GM23338 (cell line): ENCODE measurements at regions not wholly inside any gene's neighbourhood (a gene's known extent, or its start where the extent isn't known, plus 50 kb on each side); places are given as distances from the start of the nearest gene placed in this dataset.

Experiments
- ATAC-seq: fragments of 200-7000 bp; cut with Tn5 transposase; 3 replicates; pipeline ENCODE4 v1.9.1; 2020
- DNase-seq: peaks from one replicate; pipeline ENCODE4 v3.0.0-alpha.2; 2015; ENCODE audit warnings: low spot score
- H2AFZ ChIP-seq: fragments of 200-600 bp; sonication (generic); 2 replicates; pipeline ENCODE4 v1.8.0; 2016; ENCODE audit warnings: antibody characterized with exemption, mild to moderate bottlenecking, moderate library complexity
- H3F3A ChIP-seq: fragments of 200-600 bp; sonication (generic); replicated peaks from 2 replicates; pipeline ENCODE4 v1.8.0; 2017; ENCODE audit warnings: antibody characterized with exemption, mixed run types, low read depth
- H3K27ac ChIP-seq: fragments of 200-600 bp; sonication (generic); 2 replicates; pipeline ENCODE4 v1.6.1; 2016; ENCODE audit warnings: low read depth
- H3K27me3 ChIP-seq: fragments of 200-600 bp; sonication (generic); 2 replicates; pipeline ENCODE4 v1.8.0; 2016; ENCODE audit warnings: mild to moderate bottlenecking, mixed run types, moderate library complexity; ENCODE audit not compliant: insufficient read depth
- H3K36me3 ChIP-seq: fragments of 200-600 bp; sonication (generic); 2 replicates; pipeline ENCODE4 v1.8.0; 2016; ENCODE audit warnings: mild to moderate bottlenecking; ENCODE audit not compliant: insufficient read depth
- H3K4me1 ChIP-seq: fragments of 200-600 bp; sonication (generic); 2 replicates; pipeline ENCODE4 v1.8.0; 2016; ENCODE audit warnings: mild to moderate bottlenecking, moderate library complexity; ENCODE audit not compliant: insufficient read depth
- H3K4me2 ChIP-seq: fragments of 200-600 bp; sonication (generic); 2 replicates; pipeline ENCODE4 v1.7.1; 2017; ENCODE audit warnings: mixed run types
- H3K4me3 ChIP-seq: fragments of 200-600 bp; sonication (generic); 2 replicates; pipeline ENCODE4 v1.6.1; 2016; ENCODE audit warnings: mixed run types
- H3K79me2 ChIP-seq: fragments of 200-600 bp; sonication (generic); replicated peaks from 2 replicates; pipeline ENCODE4 v1.8.0; 2017; ENCODE audit warnings: mild to moderate bottlenecking; ENCODE audit not compliant: insufficient read depth
- H3K9me2 ChIP-seq: fragments of 200-600 bp; sonication (generic); 2 replicates; pipeline ENCODE4 v1.8.0; 2017; ENCODE audit not compliant: insufficient read depth
- H4K20me1 ChIP-seq: fragments of 200-600 bp; sonication (generic); replicated peaks from 2 replicates; pipeline ENCODE4 v1.8.0; 2017; ENCODE audit warnings: mild to moderate bottlenecking; ENCODE audit not compliant: insufficient read depth
- H3K27ac Mint-ChIP-seq: 2 replicates; pipeline ENCODE4 v1.8.0; 2020; ENCODE audit warnings: inconsistent platforms, mild to moderate bottlenecking, moderate library complexity, mixed read lengths
- H3K27me3 Mint-ChIP-seq: 3 replicates; pipeline ENCODE4 v1.8.0; 2022; ENCODE audit warnings: low read depth, mild to moderate bottlenecking, moderate library complexity, mixed read lengths, inconsistent platforms; ENCODE audit not compliant: insufficient read depth, poor library complexity
- H3K36me3 Mint-ChIP-seq: 3 replicates; pipeline ENCODE4 v1.8.0; 2021; ENCODE audit warnings: low read depth, mild to moderate bottlenecking, inconsistent platforms, moderate library complexity, mixed read lengths
- H3K4me1 Mint-ChIP-seq: 3 replicates; pipeline ENCODE4 v1.8.0; 2020; ENCODE audit warnings: mild to moderate bottlenecking, inconsistent platforms, mixed read lengths
- H3K4me3 Mint-ChIP-seq: 3 replicates; pipeline ENCODE4 v1.8.0; 2021; ENCODE audit warnings: moderate library complexity, mild to moderate bottlenecking, inconsistent platforms, mixed read lengths
- H3K9me3 Mint-ChIP-seq: 3 replicates; pipeline ENCODE4 v1.8.0; 2020; ENCODE audit warnings: moderate library complexity, mild to moderate bottlenecking, inconsistent platforms, mixed read lengths
- ETS1 ChIP-seq: IDR thresholded peaks from 2 replicates; pipeline ENCODE4 v1.6.1; 2016; ENCODE audit warnings: antibody characterized with exemption
- EZH2 ChIP-seq: fragments of 200-600 bp; sonication (generic); IDR thresholded peaks from one replicate; pipeline ENCODE4 v1.8.0; 2017; ENCODE audit warnings: antibody characterized with exemption, mild to moderate bottlenecking, low read depth; ENCODE audit not compliant: unreplicated experiment
- NANOG ChIP-seq: IDR thresholded peaks from 2 replicates; pipeline ENCODE4 v1.6.1; 2016; ENCODE audit warnings: antibody characterized with exemption, borderline replicate concordance
- POLR2AphosphoS5 ChIP-seq: IDR thresholded peaks from 2 replicates; pipeline ENCODE4 v1.6.1; 2016; ENCODE audit warnings: antibody characterized with exemption, low read depth
- STAT1 ChIP-seq: IDR thresholded peaks from one replicate; pipeline ENCODE4 v1.6.1; 2016; ENCODE audit warnings: antibody characterized with exemption; ENCODE audit not compliant: unreplicated experiment
- ZNF114 ChIP-seq: fragments of 250-450 bp; sonication (Bioruptor Pico); IDR thresholded peaks from 2 replicates; pipeline ENCODE4 v1.5.0; 2020; ENCODE audit warnings: mild to moderate bottlenecking, moderate library complexity
- ZNF331 ChIP-seq: fragments of 250-450 bp; sonication (Bioruptor Pico); IDR thresholded peaks from 2 replicates; pipeline ENCODE4 v1.5.0; 2020; ENCODE audit warnings: low read depth, mild to moderate bottlenecking, moderate library complexity
- ZNF462 ChIP-seq: fragments of 250-450 bp; sonication (Bioruptor Pico); IDR thresholded peaks from 2 replicates; pipeline ENCODE4 v1.5.0; 2020; ENCODE audit warnings: mild to moderate bottlenecking, moderate library complexity

GRCh38 chr4:130329036-130329435 is 1233.1 kb downstream of the C4orf33 start (continued):
- TF ChIP-seq ZNF462 (CRISPR knock-in tag) (no peak), POLR2AphosphoS5 (no peak), ZNF114 (CRISPR knock-in tag) (no peak), NANOG (no peak), ETS1 (no peak), EZH2 (no peak)

GRCh38 chr4:130333241-130333759 is 1237.3 kb downstream of the C4orf33 start:
- H3K9me3 Mint-ChIP-seq, result no peaks in the 10 kb centered on the region
- no peak for ATAC-seq
- H3K36me3 Mint-ChIP-seq, result peaks cover 9% of the 10 kb centered on the region
- TF ChIP-seq ZNF331 (CRISPR knock-in tag) (no peak), ZNF462 (CRISPR knock-in tag) (no peak), NANOG (no peak), STAT1 (no peak)

More at GRCh38 chr4:130333241-130333759, 1237.3 kb downstream of the C4orf33 start:
- no peak overlapping the region for H3K27ac ChIP-seq
- no peaks in the 10 kb centered on the region for H3K79me2 ChIP-seq
- H3K4me2 ChIP-seq, result peak overlapping the region; percentile 50
- H3K4me1 ChIP-seq, result peaks cover 17% of the 10 kb centered on the region
- Mint-ChIP-seq H3K4me1 (peaks cover 13% of the 10 kb centered on the region; the same call in 2 of the 3 replicates), H3K27me3 (peaks cover 2% of the 10 kb centered on the region), H3K4me3 (no peak overlapping the region), H3K27ac (peak overlapping the region; percentile 38)
- no peak overlapping the region for H2AFZ ChIP-seq
- DNase-seq, result no peak
- no peaks in the 10 kb centered on the region for H3K27me3 ChIP-seq
- peak overlapping the region; percentile 2; the same call in 1 of the 2 replicates for H3K4me3 ChIP-seq
- H3K36me3 ChIP-seq, result no peaks in the 10 kb centered on the region
- H4K20me1 ChIP-seq, result no peaks in the 10 kb centered on the region
- no peaks in the 10 kb centered on the region for H3F3A ChIP-seq
- H3K9me2 ChIP-seq, result 0 out of 2 replicates have a peak, but pooled peaks cover 4% of the 10 kb centered on the region
